ENCODE measurements at regions not wholly inside any gene's neighbourhood (a gene's known extent, or its start where the extent isn't known, plus 50 kb on each side); places are given as distances from the start of the nearest gene placed in this dataset.
A peak's percentile ranks its signal among the peaks of the same experiment; 100 is the strongest.

- Histone ChIP-seq H3K27ac (ENCODE audit: low read depth, low read length) (no peak overlapping the region), H3K27me3 (ENCODE audit: control insufficient read depth, insufficient read depth, low read length) (no peaks in the 10 kb centered on the region), H3K4me3 (ENCODE audit: low read depth, low read length) (no peak overlapping the region), H3K9me3 (ENCODE audit: control insufficient read depth, insufficient read depth, low read length) (no peaks in the 10 kb centered on the region)
- ChIA-PET POLR2A (interaction anchor here (1.5 kb wide), 1 partner anchor 70 kb away, joined by 3 read pairs; no protein-coding TSS in a partner anchor), CTCF (interaction anchor here (1.1 to 1.2 kb wide), 2 partner anchors 114 to 905 kb away, joined by 3 to 4 read pairs; no protein-coding TSS in a partner anchor)
- no peak for DNase-seq (ENCODE audit: low read depth, low spot score)
- no peak for TF ChIP-seq CTCF (IDR thresholded peaks at IDR 0.05; ENCODE audit: low read depth, low read length)
Measured at GRCh38 chr20:61115364-61116065, 136.5 kb upstream of the CDH4 start.

GRCh38 chr20:61117725-61118124, 134.3 kb upstream of the CDH4 start:
- no peak for TF ChIP-seq CTCF (IDR thresholded peaks at IDR 0.05; ENCODE audit: low read depth, low read length)
- H3K4me3 ChIP-seq (ENCODE audit: low read depth, low read length), result no peak overlapping the region
- peaks cover 2% of the 10 kb centered on the region; the same call in 1 of the 2 replicates for H3K9me3 ChIP-seq (ENCODE audit: control insufficient read depth, insufficient read depth, low read length)
- peak overlapping the region; percentile 82 for H3K27ac ChIP-seq (ENCODE audit: low read depth, low read length)
- DNase-seq (ENCODE audit: low read depth, low spot score), result peak; percentile 46
- CTCF ChIA-PET, result interaction anchor here (0.9 to 1.2 kb wide), 3 partner anchors 34 to 855 kb away, joined by 3 read pairs; no protein-coding TSS in a partner anchor
- POLR2A ChIA-PET, result interaction anchor here (0.6 to 2.2 kb wide), 2 partner anchors 68 to 265 kb away, joined by 5 to 16 read pairs; no protein-coding TSS in a partner anchor
- no peaks in the 10 kb centered on the region for H3K27me3 ChIP-seq (ENCODE audit: control insufficient read depth, insufficient read depth, low read length)

- H3K27ac ChIP-seq (ENCODE audit: low read depth, low read length), result peak overlapping the region; percentile 82
- POLR2A ChIA-PET, result interaction anchor here (2.2 kb wide), 1 partner anchor 67 kb away, joined by 16 read pairs; no protein-coding TSS in a partner anchor
Measured at GRCh38 chr20:61118429-61119224, 133.4 kb upstream of the CDH4 start.

GRCh38 chr20:61119273-61119672, 132.8 kb upstream of the CDH4 start:
- Histone ChIP-seq H3K27ac (ENCODE audit: low read depth, low read length) (peak overlapping the region; percentile 39), H3K27me3 (ENCODE audit: control insufficient read depth, insufficient read depth, low read length) (no peaks in the 10 kb centered on the region), H3K4me3 (ENCODE audit: low read depth, low read length) (no peak overlapping the region), H3K9me3 (ENCODE audit: control insufficient read depth, insufficient read depth, low read length) (peaks cover 2% of the 10 kb centered on the region; the same call in 1 of the 2 replicates)
- DNase-seq (ENCODE audit: low read depth, low spot score), result no peak
- ChIA-PET CTCF (no interaction called here), POLR2A (no interaction called here)
- TF ChIP-seq CTCF (IDR thresholded peaks at IDR 0.05; ENCODE audit: low read depth, low read length), result no peak

More at GRCh38 chr20:61118429-61119224, 133.4 kb upstream of the CDH4 start:
- no peak for TF ChIP-seq CTCF (IDR thresholded peaks at IDR 0.05; ENCODE audit: low read depth, low read length)
- CTCF ChIA-PET, result interaction anchor here (0.6 to 1.2 kb wide), 3 partner anchors 68 to 856 kb away, joined by 3 read pairs; no protein-coding TSS in a partner anchor
- Histone ChIP-seq H3K9me3 (ENCODE audit: control insufficient read depth, insufficient read depth, low read length) (peaks cover 2% of the 10 kb centered on the region; the same call in 1 of the 2 replicates), H3K4me3 (ENCODE audit: low read depth, low read length) (no peak overlapping the region), H3K27me3 (ENCODE audit: control insufficient read depth, insufficient read depth, low read length) (no peaks in the 10 kb centered on the region)
- DNase-seq (ENCODE audit: low read depth, low spot score), result peak; percentile 32

Data from AG04450 (cell line).